ENCODE measurements at regions not wholly inside any gene's neighbourhood (a gene's known extent, or its start where the extent isn't known, plus 50 kb on each side); places are given as distances from the start of the nearest gene placed in this dataset.
"Not testable (repeated sequence)": the region's sequence is repeated elsewhere in the genome, so short reads cannot be mapped to it uniquely, and the experiment has no call there.

DNA sequence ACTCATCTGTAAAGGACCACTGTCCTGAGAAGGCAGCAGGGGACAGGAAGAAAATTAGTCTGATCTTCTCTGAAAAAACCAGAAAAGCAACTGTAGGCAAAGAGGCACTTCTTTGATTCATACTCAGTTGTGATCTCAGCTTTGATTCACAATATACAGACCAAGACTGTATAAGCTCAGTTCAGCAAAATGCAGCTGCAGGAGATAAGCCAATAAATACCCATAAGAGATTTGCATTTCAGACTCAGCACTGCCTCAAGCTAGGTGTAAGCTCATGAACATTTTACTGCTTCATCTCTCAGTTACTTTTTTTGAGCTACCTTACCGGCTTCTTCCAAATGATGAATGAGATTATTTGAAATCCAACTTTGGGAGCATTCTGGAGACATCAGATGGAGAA lies 64.2 kb upstream of the LYZL1 start:
- no peak for DNase-seq

DNA sequence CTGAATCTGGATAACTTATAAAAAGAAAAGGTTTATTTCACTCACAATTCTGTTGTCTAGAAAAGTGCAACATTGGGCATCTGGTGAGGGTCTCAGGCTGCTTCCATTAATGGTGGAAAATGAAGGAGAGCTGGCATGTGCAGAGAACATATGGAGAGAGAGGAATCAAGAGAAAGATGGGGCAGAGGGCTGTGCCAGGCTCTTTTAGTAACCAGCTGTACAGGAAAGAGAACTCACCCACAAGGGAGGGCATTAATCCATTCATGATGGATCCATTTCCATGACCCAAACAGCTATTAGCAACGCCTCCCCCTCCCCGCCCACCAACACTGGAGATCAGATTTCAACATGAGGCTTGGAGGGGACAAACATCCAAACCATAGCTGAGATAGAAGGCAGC lies 61.7 kb upstream of the LYZL1 start:
- no peak for DNase-seq

DNA sequence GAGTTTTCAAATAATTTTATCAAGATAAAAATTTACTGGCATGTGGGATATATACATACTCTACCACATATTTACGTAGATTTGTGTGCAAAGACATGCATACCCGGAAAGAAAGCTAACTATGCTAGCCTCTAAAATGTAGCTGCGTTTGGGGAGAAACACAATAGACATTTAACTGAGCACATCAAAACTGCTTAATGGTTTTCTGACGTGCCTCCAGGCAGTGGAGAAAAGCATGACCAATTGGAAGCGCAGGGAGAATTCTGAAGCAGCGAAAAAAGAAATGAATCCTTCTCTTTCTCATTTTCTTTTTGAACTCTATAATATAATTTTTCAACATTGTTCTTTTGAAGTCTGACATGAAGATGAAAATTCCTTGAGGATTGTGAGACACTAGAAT lies 60.3 kb upstream of the LYZL1 start:
- DNase-seq: no peak

DNA sequence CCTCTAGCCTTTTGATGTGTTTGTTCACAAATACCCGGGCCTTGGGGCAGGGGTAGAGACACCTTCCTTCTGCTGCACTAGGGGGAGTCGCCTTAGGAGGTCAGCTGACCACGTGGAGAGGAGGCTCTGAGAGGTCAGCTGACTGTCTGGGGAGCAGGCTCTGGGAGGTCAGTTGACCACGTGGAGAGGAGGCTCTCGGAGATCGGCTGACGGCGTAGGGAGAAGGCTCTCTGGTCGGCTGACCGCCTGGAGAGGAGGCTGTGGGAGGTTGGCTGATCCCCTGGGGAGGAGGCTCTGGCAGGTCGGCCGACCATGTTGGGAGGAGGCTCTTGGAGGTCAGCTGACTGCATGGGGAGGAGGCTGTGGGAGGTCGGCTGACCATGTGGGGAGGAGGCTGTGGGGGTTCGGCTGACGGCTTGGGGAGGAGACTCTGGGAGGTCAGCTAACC lies 59.6 kb upstream of the LYZL1 start:
- no peak for DNase-seq

DNA sequence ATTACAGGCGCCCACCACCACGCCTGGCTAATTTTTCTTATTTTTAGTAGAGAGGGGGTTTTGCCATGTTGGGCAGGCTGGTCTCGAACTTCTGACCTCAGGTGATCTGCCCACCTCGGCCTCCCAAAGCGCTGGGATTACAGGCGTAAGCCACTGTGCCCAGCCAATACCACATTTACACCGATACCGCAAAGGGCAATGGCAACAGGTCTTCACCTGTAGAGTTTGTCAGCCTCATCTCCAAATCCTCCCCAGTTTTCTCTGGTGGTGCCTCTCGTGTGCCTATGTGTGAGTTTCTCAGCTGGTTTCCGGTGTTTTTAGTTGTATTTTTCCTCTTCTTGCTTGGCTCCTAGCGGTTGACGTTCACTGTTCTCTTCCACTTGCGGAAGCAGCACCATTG lies 52.0 kb upstream of the LYZL1 start:
- DNase-seq: not testable (repeated sequence)

DNA sequence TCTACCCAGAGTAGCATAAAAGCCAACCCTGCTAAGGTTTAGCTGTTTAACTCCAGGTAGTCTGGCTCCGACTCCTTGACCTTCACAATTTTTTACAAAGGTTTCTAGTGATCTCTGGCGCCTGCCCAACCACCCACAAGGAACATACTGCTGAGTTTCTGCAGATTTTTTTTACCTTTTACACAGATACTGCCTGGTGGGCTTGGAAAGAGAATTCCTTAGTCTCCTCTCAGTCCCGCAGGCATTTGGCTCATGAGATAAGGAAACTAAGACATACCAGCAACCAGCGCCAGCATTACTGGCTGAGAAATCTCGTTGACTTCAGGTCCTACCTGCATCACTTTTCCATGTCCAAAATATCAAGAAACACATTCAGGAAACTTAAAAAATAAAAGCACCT lies 51.1 kb upstream of the LYZL1 start:
- DNase-seq: no peak

DNA sequence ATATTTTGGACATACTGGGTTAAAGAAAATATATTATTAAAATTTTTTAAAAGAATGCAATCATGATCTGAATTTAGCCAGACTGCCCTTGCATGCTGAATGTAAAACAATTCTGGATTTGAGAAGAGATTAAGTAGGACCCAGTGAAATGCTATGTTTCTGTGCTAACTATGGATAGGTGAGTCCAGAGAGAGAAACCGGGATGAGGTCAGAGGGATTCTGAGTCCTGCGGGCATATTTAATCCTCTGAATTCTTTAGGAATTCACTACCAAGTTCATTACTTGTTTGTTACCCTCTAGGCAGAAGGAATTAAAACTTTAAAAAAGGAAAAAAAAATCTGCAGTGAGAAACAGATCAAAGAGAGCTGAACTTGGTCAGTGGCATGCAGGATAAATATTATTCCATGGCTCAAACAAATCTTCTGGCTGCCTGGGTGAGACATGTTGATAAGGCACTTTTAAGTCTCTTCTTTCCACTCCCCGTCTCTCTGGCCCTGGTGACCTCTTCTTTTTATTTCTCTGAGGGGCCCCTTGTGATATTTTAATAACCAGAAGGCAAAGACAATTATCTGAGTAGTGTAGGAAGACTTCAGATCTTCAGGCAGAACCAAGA lies 50.2 kb upstream of the LYZL1 start:
- DNase-seq: no peak
